NOMO-1 treated with DMSO at 0.1 percent for 48 hours (cell line): ENCODE measurements at regions not wholly inside any gene's neighbourhood (a gene's known extent, or its start where the extent isn't known, plus 50 kb on each side); places are given as distances from the start of the nearest gene placed in this dataset.

ENCODE experiments used
- DNase-seq: peaks from one replicate; lab custom pipeline; 2025; ENCODE audit not compliant: unreplicated experiment; lab: John Stamatoyannopoulos, UW

GRCh38 chr2:236673126-236673822 lies 103.6 kb downstream of the ACKR3 start:
- no peak for DNase-seq

GRCh38 chr2:236673823-236674185 lies 104.2 kb downstream of the ACKR3 start:
- DNase-seq, result no peak

GRCh38 chr2:236674238-236674637 lies 104.6 kb downstream of the ACKR3 start:
- DNase-seq, result no peak

- DNase-seq, result no peak
These were observed 105.0 kb downstream of the ACKR3 start for GRCh38 chr2:236674646-236675045.

GRCh38 chr2:236675051-236675450 lies 105.4 kb downstream of the ACKR3 start:
- no peak for DNase-seq

- DNase-seq, result no peak
These were observed 105.9 kb downstream of the ACKR3 start for GRCh38 chr2:236675526-236675925.

- no peak for DNase-seq
These were observed 106.7 kb downstream of the ACKR3 start for GRCh38 chr2:236676136-236676873.

- DNase-seq, result no peak
These were observed 107.7 kb downstream of the ACKR3 start for GRCh38 chr2:236677368-236677767.

- DNase-seq, result no peak
These were observed 108.8 kb downstream of the ACKR3 start for GRCh38 chr2:236678307-236678975.

- no peak for DNase-seq
These were observed 110.5 kb downstream of the ACKR3 start for GRCh38 chr2:236679884-236680860.

GRCh38 chr2:236682651-236683422 lies 113.2 kb downstream of the ACKR3 start:
- DNase-seq, result no peak

- DNase-seq, result no peak
These were observed 115.1 kb downstream of the ACKR3 start for GRCh38 chr2:236684504-236685256.

GRCh38 chr2:236685361-236685760 lies 115.7 kb downstream of the ACKR3 start:
- no peak for DNase-seq

GRCh38 chr2:236685979-236686520 lies 116.4 kb downstream of the ACKR3 start:
- no peak for DNase-seq

- no peak for DNase-seq
These were observed 116.9 kb downstream of the ACKR3 start for GRCh38 chr2:236686561-236686960.

- DNase-seq, result no peak
These were observed 117.8 kb downstream of the ACKR3 start for GRCh38 chr2:236687296-236687965.

GRCh38 chr2:236688157-236688556 lies 118.5 kb downstream of the ACKR3 start:
- no peak for DNase-seq

- no peak for DNase-seq
These were observed 119.2 kb downstream of the ACKR3 start for GRCh38 chr2:236688563-236689392.
